ENCODE measurements at regions not wholly inside any gene's neighbourhood (a gene's known extent, or its start where the extent isn't known, plus 50 kb on each side); places are given as distances from the start of the nearest gene placed in this dataset.

DNA sequence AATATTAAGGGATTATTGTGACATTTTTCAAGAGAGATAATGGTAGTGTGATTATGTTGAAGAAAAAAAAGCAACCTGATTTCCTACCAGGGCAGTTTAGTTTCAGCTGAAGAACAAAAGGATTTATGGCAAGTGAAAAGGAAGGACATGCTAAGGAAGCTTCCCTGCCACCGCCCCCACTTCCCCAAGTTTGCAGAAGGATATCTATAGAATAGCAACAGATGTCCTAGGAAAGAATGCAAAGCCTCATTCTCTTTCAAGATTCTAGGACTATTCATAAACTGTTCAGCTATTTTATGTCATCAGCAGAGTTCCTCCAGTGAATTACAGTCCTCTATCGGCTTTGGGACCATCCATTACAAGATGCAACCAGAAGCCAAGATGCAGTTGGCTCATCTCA lies 160.8 kb downstream of the SATB1 start:
- TF ChIP-seq, protein P1, sequence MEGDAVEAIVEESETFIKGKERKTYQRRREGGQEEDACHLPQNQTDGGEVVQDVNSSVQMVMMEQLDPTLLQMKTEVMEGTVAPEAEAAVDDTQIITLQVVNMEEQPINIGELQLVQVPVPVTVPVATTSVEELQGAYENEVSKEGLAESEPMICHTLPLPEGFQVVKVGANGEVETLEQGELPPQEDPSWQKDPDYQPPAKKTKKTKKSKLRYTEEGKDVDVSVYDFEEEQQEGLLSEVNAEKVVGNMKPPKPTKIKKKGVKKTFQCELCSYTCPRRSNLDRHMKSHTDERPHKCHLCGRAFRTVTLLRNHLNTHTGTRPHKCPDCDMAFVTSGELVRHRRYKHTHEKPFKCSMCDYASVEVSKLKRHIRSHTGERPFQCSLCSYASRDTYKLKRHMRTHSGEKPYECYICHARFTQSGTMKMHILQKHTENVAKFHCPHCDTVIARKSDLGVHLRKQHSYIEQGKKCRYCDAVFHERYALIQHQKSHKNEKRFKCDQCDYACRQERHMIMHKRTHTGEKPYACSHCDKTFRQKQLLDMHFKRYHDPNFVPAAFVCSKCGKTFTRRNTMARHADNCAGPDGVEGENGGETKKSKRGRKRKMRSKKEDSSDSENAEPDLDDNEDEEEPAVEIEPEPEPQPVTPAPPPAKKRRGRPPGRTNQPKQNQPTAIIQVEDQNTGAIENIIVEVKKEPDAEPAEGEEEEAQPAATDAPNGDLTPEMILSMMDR (IDR thresholded peaks at IDR 0.05; ENCODE audit: insufficient read depth, low read length) = no peak
- no peak for TF ChIP-seq POLR2AphosphoS5 (IDR thresholded peaks at IDR 0.05; ENCODE audit: low read depth)
- TF ChIP-seq GABPA (IDR thresholded peaks at IDR 0.05; ENCODE audit: low read depth) = no peak

Data from HL-60 (cell line).